GM18867 (cell line): ENCODE measurements at regions not wholly inside any gene's neighbourhood (a gene's known extent, or its start where the extent isn't known, plus 50 kb on each side); places are given as distances from the start of the nearest gene placed in this dataset.
"Not testable (repeated sequence)": the region's sequence is repeated elsewhere in the genome, so short reads cannot be mapped to it uniquely, and the experiment has no call there.

Experiments used
- ATAC-seq: cut with Tn5 transposase; IDR thresholded peaks from one replicate; pipeline ENCODE4 v1.9.1; 2021; ENCODE audit warnings: mild to moderate bottlenecking, moderate library complexity; ENCODE audit not compliant: unreplicated experiment

DNA sequence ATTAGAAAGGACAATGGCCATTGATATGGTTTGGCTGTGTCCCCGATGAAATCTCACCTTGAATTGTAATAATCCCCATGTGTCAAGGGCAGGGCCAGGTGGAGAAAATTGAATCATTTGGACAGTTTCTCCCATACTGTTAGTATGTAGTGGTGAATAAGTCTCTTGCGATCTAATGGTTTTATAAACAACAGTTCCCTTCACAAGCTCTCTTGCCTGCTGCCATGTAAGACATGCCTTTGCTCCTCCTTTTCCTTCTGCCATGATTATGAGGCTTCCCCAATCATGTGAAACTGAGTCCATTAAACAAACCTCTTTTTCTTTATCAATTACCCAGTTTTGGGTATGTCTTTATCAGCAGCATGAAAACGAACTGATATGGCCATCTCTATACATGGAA lies 302.7 kb downstream of the SFMBT2 start:
- ATAC-seq, result no peak

DNA sequence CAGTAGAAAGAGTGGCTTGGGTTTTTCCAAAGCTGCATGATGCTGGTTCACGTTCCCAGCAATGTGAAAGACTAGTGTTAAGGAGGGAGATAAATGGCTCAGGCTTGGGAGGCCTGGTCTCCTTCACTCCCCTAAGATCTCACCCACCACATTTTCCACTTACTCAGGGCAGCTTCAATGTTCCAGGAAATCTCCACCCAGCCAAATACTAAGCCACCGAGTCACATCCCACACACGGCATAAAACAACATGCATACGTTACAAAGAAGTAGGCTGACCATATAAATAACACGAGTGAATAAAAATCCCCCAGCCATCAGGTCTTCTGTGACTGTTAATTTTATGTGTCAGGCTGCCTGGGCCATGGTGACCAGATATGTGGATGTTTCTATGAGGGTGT lies 303.5 kb downstream of the SFMBT2 start:
- no peak for ATAC-seq

DNA sequence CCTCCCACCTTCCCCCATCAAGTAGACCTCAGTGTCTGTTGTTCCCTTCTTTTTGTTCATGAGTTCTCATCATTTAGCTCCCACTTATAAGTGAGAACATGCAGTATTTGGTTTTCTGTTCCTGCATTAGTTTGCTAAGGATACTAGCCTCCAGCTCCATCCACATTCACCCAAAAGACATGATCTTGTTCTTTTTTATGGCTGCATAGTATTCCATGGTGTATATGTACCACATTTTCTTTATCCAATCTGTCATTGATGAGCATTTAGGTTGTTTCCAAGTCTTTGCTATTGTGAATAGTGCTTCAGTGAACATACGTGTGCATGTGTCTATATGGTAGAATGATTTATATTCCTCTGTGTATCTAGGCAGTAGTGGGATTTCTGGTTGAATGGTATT lies 306.5 kb downstream of the SFMBT2 start:
- not testable (repeated sequence) for ATAC-seq

DNA sequence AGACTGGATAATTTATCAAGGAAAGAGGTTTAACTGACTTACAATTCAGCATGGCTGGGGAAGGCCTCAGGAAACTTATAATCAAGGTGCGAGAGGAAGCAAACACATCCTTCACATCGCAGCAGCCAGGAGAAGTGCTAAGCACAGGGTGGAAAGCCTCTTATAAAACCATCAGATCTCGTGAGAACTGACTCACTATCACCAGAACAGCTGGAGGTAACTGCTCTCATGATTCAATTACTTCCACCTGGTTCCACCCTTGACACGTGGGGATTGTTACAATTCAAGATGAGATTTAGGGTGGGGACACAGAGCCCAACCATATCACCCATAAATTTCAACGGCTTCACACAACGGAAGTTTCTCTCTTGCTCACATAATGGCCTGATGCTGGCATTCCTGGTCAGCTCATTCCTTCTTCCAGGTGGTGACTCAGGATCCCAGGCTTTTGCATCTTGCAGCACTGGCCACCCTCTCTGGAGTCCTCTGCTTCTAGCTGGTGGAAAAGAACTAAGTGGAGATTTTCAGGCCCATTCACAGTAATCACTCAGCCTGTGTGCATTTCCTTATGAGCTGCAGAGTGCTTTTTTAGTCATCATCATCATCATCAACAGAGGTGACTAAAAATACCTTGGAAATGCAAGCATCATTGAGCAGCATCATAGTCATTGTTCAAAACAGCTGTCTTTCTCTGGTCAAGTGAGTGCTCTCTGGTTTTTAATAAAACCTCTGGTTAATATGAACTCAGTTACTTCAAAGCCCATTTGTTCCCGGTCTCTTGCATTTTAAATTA lies 308.1 kb downstream of the SFMBT2 start:
- no peak for ATAC-seq

DNA sequence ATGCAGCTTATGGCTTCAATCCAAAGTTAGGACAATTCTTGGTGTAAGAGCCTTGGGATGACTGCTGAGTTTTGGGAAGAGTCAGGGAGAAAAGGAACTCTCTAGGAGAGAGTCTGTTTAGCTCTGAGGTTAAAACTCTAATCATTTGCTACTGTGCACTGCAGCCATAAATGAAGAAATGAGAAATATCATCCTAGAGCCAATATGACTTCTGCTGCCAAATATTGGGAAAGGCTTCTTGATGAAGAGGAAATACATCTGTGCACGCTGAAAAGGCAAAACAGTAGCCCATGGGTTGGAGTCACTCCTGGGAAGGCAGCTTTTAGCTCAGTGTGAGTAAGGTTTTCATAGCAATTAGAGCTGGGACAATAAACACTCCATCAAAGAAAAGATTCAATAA lies 308.8 kb downstream of the SFMBT2 start:
- no peak for ATAC-seq

DNA sequence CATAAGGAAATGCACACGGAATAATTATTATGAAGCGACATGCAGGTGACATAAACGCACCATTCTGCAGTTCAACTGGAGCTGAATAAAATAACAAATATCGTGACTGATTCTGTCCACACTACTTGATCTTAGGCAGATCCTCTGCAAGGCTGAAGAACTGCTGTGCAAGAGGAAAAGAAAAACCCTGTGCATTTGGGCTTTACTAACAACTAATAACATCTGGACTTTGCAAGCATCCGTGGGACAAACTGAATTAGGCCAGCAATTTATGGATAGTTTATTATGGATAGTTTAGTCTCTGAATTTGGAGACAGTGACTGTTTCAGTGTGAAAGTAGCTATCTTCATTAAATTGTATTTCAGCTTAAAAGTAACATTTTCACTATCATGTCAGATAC lies 309.4 kb downstream of the SFMBT2 start:
- no peak for ATAC-seq

DNA sequence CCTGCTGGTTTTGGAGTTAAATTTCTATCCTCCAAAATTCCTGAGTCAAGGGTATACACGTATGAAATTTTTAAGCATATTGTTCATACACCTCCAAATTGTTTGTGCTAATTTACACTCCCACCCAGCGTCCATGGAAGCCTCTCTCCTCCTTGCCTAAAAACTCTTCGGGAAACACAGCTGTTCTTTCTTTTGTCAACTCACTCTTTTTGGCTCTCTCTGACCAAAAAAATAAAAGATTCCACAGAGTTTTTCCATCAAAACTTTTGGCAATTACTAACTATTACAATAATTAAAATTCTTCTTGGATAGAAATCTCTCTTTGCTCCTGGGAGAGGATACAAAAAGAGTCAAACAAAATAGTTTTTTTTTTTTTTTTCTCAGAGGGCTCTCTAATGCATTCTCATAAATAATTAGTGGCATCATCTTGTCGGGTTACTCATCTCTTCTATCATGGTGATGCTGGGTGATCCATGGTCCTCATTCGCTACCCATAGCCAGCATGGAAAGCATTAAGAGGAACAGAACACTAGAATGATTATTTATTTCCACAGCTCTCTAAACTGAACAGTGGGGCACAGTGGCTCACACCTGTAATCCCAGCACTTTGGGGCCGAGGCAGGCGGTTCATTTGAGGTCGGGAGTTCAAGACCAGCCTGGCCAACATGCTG lies 310.7 kb downstream of the SFMBT2 start:
- ATAC-seq, result no peak

DNA sequence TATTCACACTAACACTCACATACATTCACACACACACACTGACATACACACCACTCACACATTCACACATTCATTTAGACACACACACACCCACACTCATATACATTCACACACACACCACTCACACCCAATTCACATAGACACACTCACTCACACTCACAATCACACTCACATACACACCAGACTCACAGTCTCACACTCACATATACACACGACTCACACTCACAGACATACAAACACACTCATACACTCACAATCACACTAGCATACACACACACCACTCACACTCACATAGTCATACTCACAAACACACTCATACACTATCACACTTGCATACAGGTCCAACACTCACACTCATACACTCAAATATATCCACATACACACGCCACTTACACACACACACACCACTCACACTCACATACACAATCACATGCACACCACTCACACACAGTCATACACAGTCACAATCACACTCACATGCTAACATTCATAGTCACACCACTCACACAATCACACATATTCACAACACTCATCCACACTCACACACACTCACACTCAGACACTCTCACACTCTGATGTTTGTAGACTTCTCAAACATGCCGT lies 312.6 kb downstream of the SFMBT2 start:
- no peak for ATAC-seq

DNA sequence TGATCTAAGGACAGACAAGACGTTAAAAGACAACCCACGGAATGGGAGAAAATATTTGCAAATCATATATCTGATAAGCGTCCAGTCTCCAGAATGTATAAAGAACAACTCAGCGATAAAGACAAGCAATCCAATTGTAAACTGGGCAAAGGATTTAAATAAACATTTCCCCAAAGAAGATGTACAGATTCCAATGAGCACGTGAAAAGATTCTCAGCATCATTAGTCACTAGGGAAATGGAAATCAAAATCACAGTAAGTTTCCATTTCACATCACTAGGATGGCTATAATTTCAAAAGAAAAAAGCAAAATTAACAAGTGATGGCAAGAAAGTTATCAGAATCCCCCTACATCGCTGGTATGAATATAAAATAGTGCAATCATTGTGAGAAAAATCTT lies 316.1 kb downstream of the SFMBT2 start:
- no peak for ATAC-seq

DNA sequence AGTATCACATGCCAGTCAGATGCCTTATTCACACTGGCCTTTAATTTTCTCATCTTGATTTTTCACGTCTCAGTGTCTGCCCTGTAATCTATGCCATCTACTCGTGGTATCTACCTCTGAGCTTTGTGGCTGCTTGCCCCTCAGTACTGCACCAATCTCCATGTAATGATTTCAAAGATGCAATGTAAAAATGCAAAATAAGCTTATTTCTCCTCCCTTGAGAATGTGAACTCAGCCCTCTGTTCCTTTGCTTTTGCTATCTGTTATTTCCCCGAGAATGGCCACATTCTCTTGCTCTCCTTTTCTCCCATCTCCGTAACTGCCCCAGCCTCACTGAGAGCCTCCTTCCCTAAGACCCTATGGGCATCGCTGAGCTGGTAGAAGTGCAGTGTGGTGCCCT lies 317.5 kb downstream of the SFMBT2 start:
- ATAC-seq, result no peak

DNA sequence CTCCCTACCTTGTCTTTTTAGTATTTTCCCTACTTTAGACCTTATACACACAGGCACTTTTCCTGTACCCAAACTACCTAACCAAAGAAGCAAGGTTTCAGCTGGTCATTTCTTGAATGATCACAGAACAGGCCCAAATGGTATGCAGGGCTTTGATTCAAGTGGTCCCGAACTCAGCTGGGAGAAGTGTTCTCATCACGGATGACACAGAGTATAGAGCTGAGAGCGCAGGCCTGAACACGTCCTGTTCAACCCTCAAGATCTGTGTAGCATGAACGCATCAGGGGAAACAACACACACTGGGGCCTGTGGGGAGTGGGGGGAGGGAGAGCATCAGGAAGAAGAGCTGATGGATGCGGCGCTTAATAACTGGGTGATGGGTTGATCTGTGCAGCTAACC lies 318.2 kb downstream of the SFMBT2 start:
- ATAC-seq, result no peak

DNA sequence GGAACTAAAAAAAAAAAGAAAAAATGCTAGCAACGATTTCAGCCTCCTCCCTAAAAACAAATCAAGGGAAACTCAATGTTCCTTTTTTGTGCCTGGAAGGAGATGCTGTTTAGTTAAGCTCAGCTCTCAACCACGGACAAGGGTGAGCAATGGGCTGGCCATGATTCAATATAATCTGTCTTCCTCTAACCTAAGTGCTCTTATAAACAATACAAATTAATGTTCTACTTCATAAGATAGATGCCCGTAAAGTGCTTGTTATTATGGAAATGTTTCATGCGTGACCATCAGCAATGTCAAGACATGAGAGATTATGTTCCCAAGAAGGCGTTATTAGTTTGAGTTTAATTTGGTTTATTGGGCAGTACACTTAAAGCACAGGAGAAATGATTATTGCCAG lies 320.3 kb downstream of the SFMBT2 start:
- no peak for ATAC-seq

DNA sequence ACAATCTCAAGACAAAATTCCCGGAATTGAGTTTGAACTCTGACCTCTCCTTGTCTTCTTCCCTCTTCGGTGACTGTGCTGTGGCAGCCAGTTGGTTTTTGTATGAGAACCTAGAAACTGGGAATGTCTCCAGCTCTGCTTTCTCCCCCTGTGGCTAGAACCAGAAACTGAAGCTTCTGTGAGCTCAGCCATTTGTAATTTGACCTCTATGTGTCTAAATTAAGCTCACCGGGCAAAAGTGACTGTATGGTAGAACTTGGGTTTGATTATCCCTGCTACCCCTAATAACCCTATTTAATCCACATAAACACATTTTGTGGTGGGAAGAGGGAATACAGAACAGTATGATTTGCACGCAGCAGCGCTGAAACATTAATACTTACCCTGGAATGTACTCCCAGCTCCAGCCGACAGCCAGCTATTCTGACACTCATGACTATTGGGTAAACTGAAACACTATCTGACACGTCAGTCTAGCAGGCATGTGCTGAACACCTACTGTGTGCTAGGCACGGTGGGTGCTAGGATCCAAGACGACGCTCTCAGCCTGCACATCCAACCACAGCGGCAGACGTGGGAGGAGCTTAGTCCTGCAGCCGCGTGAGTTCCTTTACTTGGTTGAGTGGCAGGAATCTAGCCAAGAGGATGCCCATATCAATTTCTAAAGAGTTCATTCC lies 324.8 kb downstream of the SFMBT2 start:
- ATAC-seq, result no peak

DNA sequence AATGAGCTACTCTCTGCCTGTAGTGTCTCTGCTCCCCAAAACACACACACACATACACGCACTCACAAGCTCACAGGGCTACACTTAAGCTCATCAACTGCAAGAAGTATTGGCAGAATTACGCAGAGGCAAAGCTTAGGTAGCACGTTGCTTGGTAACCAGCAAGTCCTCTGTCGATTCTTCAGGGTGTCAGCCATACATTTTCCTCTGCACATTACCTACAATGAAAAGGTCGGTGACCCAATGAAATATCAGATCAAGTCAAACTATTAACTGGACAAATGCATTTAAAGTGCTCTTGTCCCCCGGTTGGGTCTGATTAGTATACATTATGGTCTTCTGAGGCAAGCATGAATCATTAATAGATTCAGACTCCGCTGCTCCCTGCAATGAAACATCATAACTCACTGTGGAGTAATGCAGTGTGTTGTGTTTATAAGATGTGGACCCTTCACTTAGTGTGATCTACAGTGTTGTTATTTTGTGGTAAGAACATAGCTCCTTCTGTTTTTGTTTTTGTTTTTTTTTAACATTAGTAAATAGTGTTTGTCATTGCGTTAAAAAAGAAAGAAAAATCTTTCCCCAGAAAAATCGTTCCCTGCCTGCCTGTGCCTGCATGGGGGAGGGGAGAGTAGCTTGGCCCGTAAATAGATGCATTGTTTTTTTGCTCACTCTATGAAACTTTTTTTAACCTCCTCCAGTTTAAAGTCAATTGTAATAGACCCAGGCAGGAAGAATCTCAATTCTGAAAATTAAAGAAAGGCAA lies 325.5 kb downstream of the SFMBT2 start:
- ATAC-seq, result no peak

DNA sequence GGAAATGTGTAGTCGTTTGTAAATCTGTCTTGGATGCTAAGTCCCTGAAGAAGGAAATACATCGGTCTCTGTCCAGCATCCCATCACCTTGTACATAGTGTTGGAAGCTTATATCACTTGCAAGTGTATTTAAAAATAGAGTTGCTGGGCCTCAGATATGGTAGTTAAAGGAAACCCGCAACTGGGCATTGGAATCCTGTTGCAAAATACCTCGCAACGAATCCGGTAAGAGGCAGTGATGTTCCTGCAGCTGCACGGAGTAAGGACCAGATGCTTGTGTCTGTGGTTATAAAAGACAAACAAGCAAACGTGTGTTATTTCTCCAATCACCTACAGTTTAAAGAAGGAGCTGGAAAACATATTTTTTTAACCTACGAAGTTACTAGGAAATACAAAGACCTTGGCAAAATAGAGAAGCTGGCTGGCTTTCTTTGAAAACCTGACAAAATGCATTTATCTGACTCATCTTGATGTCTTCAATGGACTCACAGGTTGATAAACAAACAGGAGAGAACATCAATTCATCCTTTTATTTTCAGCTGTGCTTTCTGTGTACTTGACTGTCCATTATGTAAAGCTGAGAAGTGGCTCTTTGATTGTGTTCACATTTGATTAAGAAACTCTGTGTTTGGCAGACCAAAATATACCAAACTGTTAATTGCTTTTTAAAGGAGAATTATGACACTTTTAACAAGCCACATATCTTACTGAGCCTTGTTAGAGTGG lies 326.4 kb downstream of the SFMBT2 start:
- no peak for ATAC-seq

DNA sequence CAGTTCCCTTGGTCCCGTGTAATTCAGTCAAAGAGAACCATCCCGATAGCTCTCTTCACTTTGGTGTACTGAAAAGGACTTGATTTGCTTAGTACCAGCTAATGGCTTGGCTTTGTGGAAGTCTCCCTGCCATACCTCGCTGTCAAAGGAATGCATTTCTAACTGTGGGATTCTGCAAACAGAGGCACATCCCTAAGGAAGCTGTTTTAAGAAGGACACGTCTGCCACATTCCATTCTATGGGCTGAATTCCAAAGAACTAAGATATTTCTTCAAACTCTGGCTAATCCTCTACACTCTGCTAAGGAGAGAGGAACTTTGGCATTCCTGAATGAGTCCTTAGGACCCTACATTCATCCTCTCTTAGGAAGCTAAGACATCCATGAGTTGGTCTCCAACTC lies 327.9 kb downstream of the SFMBT2 start:
- ATAC-seq, result no peak

DNA sequence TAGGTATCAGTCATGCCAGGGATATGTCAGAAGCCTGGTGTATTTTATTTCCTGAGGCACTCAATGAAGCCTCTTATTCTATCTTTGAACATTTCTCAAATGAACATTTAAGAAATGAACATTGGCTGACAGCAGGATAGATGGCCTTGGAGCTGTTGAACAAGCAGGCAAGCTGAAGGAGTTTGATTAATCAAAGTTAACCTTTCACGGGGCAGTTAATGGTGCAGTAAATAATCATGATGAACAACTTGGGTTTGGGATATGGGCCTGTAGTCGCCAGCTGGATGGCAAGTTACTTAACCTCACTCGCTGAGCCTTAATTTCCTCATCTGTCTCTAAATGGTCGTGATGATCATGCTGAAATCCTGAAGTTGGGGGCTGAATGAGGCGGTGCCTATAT lies 333.0 kb downstream of the SFMBT2 start:
- ATAC-seq, result no peak

DNA sequence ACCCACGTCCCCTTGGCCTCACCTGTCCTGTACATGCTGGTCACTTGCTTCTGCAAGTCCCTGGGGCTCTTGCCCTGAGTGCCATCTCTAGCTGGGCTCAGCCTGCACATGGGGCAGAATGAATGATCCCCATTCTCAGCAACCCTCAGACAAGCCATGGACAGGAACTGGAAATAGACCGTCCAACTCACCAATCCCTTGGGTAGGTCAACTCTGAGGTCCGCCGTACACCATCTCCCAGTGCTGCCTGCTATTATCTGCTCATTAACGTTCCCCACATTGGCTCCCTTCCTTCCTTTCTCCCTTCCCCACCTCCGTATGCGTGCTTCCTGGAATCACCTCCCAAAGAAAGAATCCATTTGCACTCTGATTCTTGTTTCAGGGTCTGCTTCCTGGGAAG lies 335.0 kb downstream of the SFMBT2 start:
- ATAC-seq, result no peak

DNA sequence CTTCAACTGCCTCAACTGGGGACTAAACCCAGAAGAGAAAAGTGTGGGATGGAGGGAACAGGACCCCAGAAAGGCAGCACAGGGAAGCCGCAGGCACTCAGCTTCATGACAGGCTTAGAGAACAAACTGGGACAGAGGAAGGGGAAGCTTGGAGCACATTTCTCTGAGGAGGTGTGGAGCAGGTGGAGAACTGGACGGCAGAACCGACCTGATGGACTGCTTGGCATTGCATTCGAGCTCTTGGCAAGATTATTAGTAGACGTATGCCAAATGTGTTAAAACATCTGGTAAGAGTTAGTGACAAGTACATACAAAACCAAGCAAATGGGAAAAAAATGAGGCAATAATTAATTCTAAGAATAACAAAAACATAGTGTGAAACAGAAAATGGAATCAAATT lies 335.7 kb downstream of the SFMBT2 start:
- no peak for ATAC-seq

DNA sequence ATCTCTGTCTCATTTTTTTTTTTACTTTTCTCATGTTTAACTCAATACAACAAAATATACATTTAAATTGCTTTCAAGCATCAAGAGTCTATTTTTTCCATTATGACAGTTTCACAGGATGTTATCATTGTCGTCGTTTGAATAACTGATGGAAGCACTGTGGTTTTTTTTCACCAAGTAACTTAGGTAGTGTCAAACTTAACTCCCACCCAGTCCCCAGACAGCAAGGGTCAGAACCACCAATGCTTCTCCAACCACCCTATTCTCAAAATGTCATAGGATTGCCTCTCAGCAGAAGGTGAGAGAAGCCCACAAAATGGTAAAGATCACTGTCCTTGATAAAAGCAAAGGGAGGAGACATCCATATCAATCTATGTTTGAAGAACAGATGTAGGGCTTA lies 339.4 kb downstream of the SFMBT2 start:
- ATAC-seq, result no peak
